Peyer's patch (tissue), 4 donors: ENCODE measurements at regions not wholly inside any gene's neighbourhood (a gene's known extent, or its start where the extent isn't known, plus 50 kb on each side); places are given as distances from the start of the nearest gene placed in this dataset.

Experiments used
- DNase-seq, 3 donors: peaks; one replicate each; pipeline ENCODE4 v3.0.0-alpha.2; 2017 to 2019
- H3K27ac ChIP-seq, 4 donors: fragments of 200-600 bp; sonication (generic); one replicate each; pipeline ENCODE4 v1.5.1; 2016 to 2019
- H3K27me3 ChIP-seq, 2 donors: fragments of 200-600 bp; sonication (generic); one replicate each; pipeline ENCODE4 v1.5.1; 2019
- H3K36me3 ChIP-seq, 3 donors: fragments of 200-600 bp; sonication (generic); one replicate each; pipeline ENCODE4 v1.5.1; 2016 to 2019
- H3K4me1 ChIP-seq, 4 donors: fragments of 200-600 bp; sonication (generic); one replicate each; pipeline ENCODE4 v1.5.1; 2016 to 2019
- H3K4me3 ChIP-seq, 4 donors: fragments of 200-600 bp; sonication (generic); 1 replicate in 3 of 4; 2 replicates in 1 of 4; pipeline ENCODE4 v1.5.1; 2016 to 2019; ENCODE audit warnings: mild to moderate bottlenecking in 1 of 4
- H3K9me3 ChIP-seq, 4 donors: fragments of 200-600 bp; sonication (generic); one replicate each; pipeline ENCODE4 v1.5.1; 2016 to 2019; ENCODE audit warnings: mild to moderate bottlenecking in 1 of 4
- CTCF ChIP-seq, 6 experiments: fragments of 450-650 bp in 4 of 6; fragments of 200-600 bp in 2 of 6; sonication (generic) in 1 of 6; IDR thresholded peaks; one replicate each; pipeline ENCODE4 v1.5.1; 2017 to 2019; ENCODE audit warnings: antibody characterized with exemption in 6 of 6, mild to moderate bottlenecking in 3 of 6, moderate library complexity in 1 of 6
- POLR2A ChIP-seq, 2 donors: fragments of 450-650 bp; IDR thresholded peaks; one replicate each; pipeline ENCODE4 v1.5.1; 2017; ENCODE audit warnings: antibody characterized with exemption in 2 of 2, mild to moderate bottlenecking in 2 of 2, moderate library complexity in 2 of 2

- TF ChIP-seq CTCF (IDR thresholded peaks at IDR 0.05) (no peak), POLR2A (IDR thresholded peaks at IDR 0.05) (no peak)
- Histone ChIP-seq H3K9me3 (no peaks in the 10 kb centered on the region), H3K36me3 (no peaks in the 10 kb centered on the region), H3K4me1 (no peaks in the 10 kb centered on the region), H3K27me3 (no peaks in the 10 kb centered on the region), H3K27ac (no peak overlapping the region), H3K4me3 (no peak overlapping the region)
- no peak for DNase-seq
Measured at GRCh38 chr3:144361002-144361401, 389.4 kb downstream of the DIPK2A start.

GRCh38 chr3:144362126-144362525 is 390.5 kb downstream of the DIPK2A start:
- no peaks in the 10 kb centered on the region for H3K4me1 ChIP-seq
- H3K27me3 ChIP-seq, result no peaks in the 10 kb centered on the region
- H3K9me3 ChIP-seq, result no peaks in the 10 kb centered on the region
- H3K36me3 ChIP-seq, result no peaks in the 10 kb centered on the region
- H3K27ac ChIP-seq, result no peak overlapping the region
- no peak for DNase-seq
- TF ChIP-seq CTCF (IDR thresholded peaks at IDR 0.05) (no peak), POLR2A (IDR thresholded peaks at IDR 0.05) (no peak)
- no peak overlapping the region for H3K4me3 ChIP-seq

GRCh38 chr3:144363856-144364255 is 392.2 kb downstream of the DIPK2A start:
- no peaks in the 10 kb centered on the region for H3K27me3 ChIP-seq
- no peak overlapping the region for H3K27ac ChIP-seq
- H3K4me3 ChIP-seq, result no peak overlapping the region
- H3K4me1 ChIP-seq, result no peaks in the 10 kb centered on the region
- TF ChIP-seq CTCF (IDR thresholded peaks at IDR 0.05), result no peak
- no peak for TF ChIP-seq POLR2A (IDR thresholded peaks at IDR 0.05)
- DNase-seq, result no peak
- no peaks in the 10 kb centered on the region for H3K9me3 ChIP-seq
- H3K36me3 ChIP-seq, result no peaks in the 10 kb centered on the region

- no peak overlapping the region for H3K27ac ChIP-seq
- TF ChIP-seq POLR2A (IDR thresholded peaks at IDR 0.05) (no peak), CTCF (IDR thresholded peaks at IDR 0.05) (no peak)
- DNase-seq, result no peak
- no peak overlapping the region for H3K4me3 ChIP-seq
- no peaks in the 10 kb centered on the region for H3K9me3 ChIP-seq
- H3K36me3 ChIP-seq, result no peaks in the 10 kb centered on the region
- H3K27me3 ChIP-seq, result no peaks in the 10 kb centered on the region
- no peaks in the 10 kb centered on the region for H3K4me1 ChIP-seq
Measured at GRCh38 chr3:144364737-144365136, 393.1 kb downstream of the DIPK2A start.

- no peaks in the 10 kb centered on the region for H3K27me3 ChIP-seq
- no peak for DNase-seq
- no peak overlapping the region for H3K4me3 ChIP-seq
- no peaks in the 10 kb centered on the region for H3K36me3 ChIP-seq
- H3K4me1 ChIP-seq, result no peaks in the 10 kb centered on the region
- H3K27ac ChIP-seq, result no peak overlapping the region
- TF ChIP-seq CTCF (IDR thresholded peaks at IDR 0.05), result no peak
- TF ChIP-seq POLR2A (IDR thresholded peaks at IDR 0.05), result no peak
- no peaks in the 10 kb centered on the region for H3K9me3 ChIP-seq
Measured at GRCh38 chr3:144369129-144369879, 397.7 kb downstream of the DIPK2A start.
